ENCODE measurements at regions not wholly inside any gene's neighbourhood (a gene's known extent, or its start where the extent isn't known, plus 50 kb on each side); places are given as distances from the start of the nearest gene placed in this dataset.

GRCh38 chr5:139744471-139745131, 51.0 kb upstream of the PSD2 start:
- peaks cover 7 to 10% of the 10 kb centered on the region in 2 donors for H3K36me3 Mint-ChIP-seq
- WGBS (ENCODE audit: insufficient coverage): 100% methylated on average over 2 of the region's 12 CpGs
- peaks cover 5 to 28% of the 10 kb centered on the region in 2 donors for H3K9me3 ChIP-seq (replicated peaks in 1 of 2; ENCODE audit: control insufficient read depth in 1 of 2, insufficient read depth in 1 of 2, low read length in 2 of 2)
- H3K9ac ChIP-seq (ENCODE audit: insufficient read depth, low read length, poor library complexity, severe bottlenecking): no peak overlapping the region
- intact Hi-C loops (cut with micrococcal nuclease): loop anchor here in 1 of 2 donors (5.0 kb wide), 1 partner anchor 52 kb away; no protein-coding TSS in a partner anchor
- H3K27me3 ChIP-seq (ENCODE audit: control insufficient read depth in 2 of 2, insufficient read depth in 2 of 2, low read length in 2 of 2): peaks cover 43 to 54% of the 10 kb centered on the region in 2 donors
- no peak overlapping the region for H3K4me2 ChIP-seq (replicated peaks; ENCODE audit: extremely low read depth, low read length, poor library complexity, severe bottlenecking)
- no peak overlapping the region for H3K27ac Mint-ChIP-seq
- peaks cover 57 to 60% (median 59%) of the 10 kb centered on the region in 3 donors for H3K27me3 Mint-ChIP-seq (ENCODE audit: low read depth in 3 of 3)
- no peak for TF ChIP-seq CTCF (IDR thresholded peaks at IDR 0.05)
- no peak for DNase-seq
- H3K4me1 ChIP-seq (ENCODE audit: control insufficient read depth in 1 of 2, insufficient read depth in 2 of 2, low read length in 2 of 2): peaks cover 23 to 27% of the 10 kb centered on the region in 2 donors
- no peaks in the 10 kb centered on the region for H3K79me2 ChIP-seq (ENCODE audit: insufficient read depth, low read length)
- H3K9me3 Mint-ChIP-seq: peaks cover 0 to 24% (median 16%) of the 10 kb centered on the region in 7 donors
- peak overlapping the region in 1 of 2 donors; percentile 61 for H3K4me3 Mint-ChIP-seq
- H3K4me3 ChIP-seq (replicated peaks in 1 of 3; ENCODE audit: low read depth in 2 of 3, low read length in 3 of 3): no peak overlapping the region
- peaks cover 29% of the 10 kb centered on the region for H3K4me1 Mint-ChIP-seq
- no peak overlapping the region for H2AFZ ChIP-seq (ENCODE audit: insufficient read depth, low read depth, low read length, poor library complexity, severe bottlenecking)
- H3K36me3 ChIP-seq (replicated peaks in 1 of 2; ENCODE audit: control insufficient read depth in 1 of 2, insufficient read depth in 2 of 2, low read length in 2 of 2): no peaks in the 10 kb centered on the region
- H4K20me1 ChIP-seq (ENCODE audit: insufficient read depth, low read length): no peaks in the 10 kb centered on the region
- no peak overlapping the region for H3K27ac ChIP-seq (ENCODE audit: low read depth in 1 of 2, low read length in 2 of 2)

- Histone ChIP-seq H3K79me2 (ENCODE audit: insufficient read depth, low read length) (no peaks in the 10 kb centered on the region), H3K4me3 (replicated peaks in 1 of 3; ENCODE audit: low read depth in 2 of 3, low read length in 3 of 3) (no peak overlapping the region), H3K9ac (ENCODE audit: insufficient read depth, low read length, poor library complexity, severe bottlenecking) (no peak overlapping the region), H3K36me3 (replicated peaks in 1 of 2; ENCODE audit: control insufficient read depth in 1 of 2, insufficient read depth in 2 of 2, low read length in 2 of 2) (no peaks in the 10 kb centered on the region), H3K9me3 (replicated peaks in 1 of 2; ENCODE audit: control insufficient read depth in 1 of 2, insufficient read depth in 1 of 2, low read length in 2 of 2) (peaks cover 5 to 28% of the 10 kb centered on the region in 2 donors), H2AFZ (ENCODE audit: insufficient read depth, low read depth, low read length, poor library complexity, severe bottlenecking) (no peak overlapping the region), H4K20me1 (ENCODE audit: insufficient read depth, low read length) (no peaks in the 10 kb centered on the region), H3K27ac (ENCODE audit: low read depth in 1 of 2, low read length in 2 of 2) (no peak overlapping the region), H3K4me1 (ENCODE audit: control insufficient read depth in 1 of 2, insufficient read depth in 2 of 2, low read length in 2 of 2) (peaks cover 23 to 27% of the 10 kb centered on the region in 2 donors), H3K4me2 (replicated peaks; ENCODE audit: extremely low read depth, low read length, poor library complexity, severe bottlenecking) (no peak overlapping the region), H3K27me3 (ENCODE audit: control insufficient read depth in 2 of 2, insufficient read depth in 2 of 2, low read length in 2 of 2) (peaks cover 44 to 58% of the 10 kb centered on the region in 2 donors)
- TF ChIP-seq CTCF (IDR thresholded peaks at IDR 0.05): no peak
- intact Hi-C loops (cut with micrococcal nuclease): loop anchor here in 1 of 2 donors (5.0 kb wide), 1 partner anchor 53 kb away; no protein-coding TSS in a partner anchor
- H3K27ac Mint-ChIP-seq: peak overlapping the region in 1 of 7 donors; percentile 11
- H3K4me1 Mint-ChIP-seq: peaks cover 29% of the 10 kb centered on the region
- H3K4me3 Mint-ChIP-seq: peak overlapping the region in 1 of 2 donors; percentile 97
- DNase-seq: peak in 2 of 3 donors; percentile 16 to 51
- H3K36me3 Mint-ChIP-seq: peaks cover 7 to 11% of the 10 kb centered on the region in 2 donors
- 33% methylated on average over 15 of the region's 17 CpGs for WGBS (ENCODE audit: insufficient coverage)
- H3K9me3 Mint-ChIP-seq: peaks cover 0 to 26% (median 16%) of the 10 kb centered on the region in 7 donors
- peaks cover 62 to 65% (median 64%) of the 10 kb centered on the region in 3 donors for H3K27me3 Mint-ChIP-seq (ENCODE audit: low read depth in 3 of 3)
These were observed 50.3 kb upstream of the PSD2 start for GRCh38 chr5:139745132-139745799.

All from CD14-positive monocyte (primary cell).